Sigmoid colon (tissue), 4 donors: ENCODE measurements at regions not wholly inside any gene's neighbourhood (a gene's known extent, or its start where the extent isn't known, plus 50 kb on each side); places are given as distances from the start of the nearest gene placed in this dataset.

Experiments used
- EP300 ChIP-seq, 4 donors: sonication (generic); formaldehyde crosslinking; IDR thresholded peaks; one replicate each; pipeline ENCODE4 v1.6.1; 2017; ENCODE audit warnings: antibody characterized with exemption in 4 of 4
- POLR2A ChIP-seq, 2 donors: fragments of 450-650 bp; IDR thresholded peaks; one replicate each; pipeline ENCODE4 v1.6.1; 2016; ENCODE audit warnings: antibody characterized with exemption in 2 of 2, mild to moderate bottlenecking in 2 of 2, moderate library complexity in 2 of 2
- TF ChIP-seq, protein P1 (sequence below), 4 experiments: fragments of 450-650 bp in 3 of 4; fragments of 200-600 bp in 1 of 4; IDR thresholded peaks; one replicate each; pipeline ENCODE4 v1.5.1; 2016 to 2019; ENCODE audit warnings: antibody characterized with exemption in 4 of 4, mild to moderate bottlenecking in 3 of 4, moderate library complexity in 2 of 4

DNA sequence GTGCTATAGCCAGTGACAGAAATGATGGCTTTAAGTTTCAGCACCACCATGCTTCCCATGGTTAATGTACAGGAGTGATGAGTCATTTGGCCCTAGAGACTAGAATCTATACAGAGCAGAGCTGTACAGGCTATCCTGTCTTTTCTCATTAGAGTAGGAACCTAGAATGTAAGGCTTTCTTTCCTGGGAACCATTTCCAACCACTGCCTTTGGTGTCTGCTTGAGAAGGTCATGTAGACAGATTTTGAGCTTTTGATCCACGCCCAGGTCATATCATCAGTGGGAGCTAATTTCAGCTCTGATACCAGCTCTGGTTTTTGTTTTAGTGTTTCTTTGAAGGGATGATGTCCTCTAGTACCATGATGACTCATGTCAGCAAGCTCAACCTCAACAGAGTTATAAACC, 543.1 kb downstream of the NTRK3 start:
- TF ChIP-seq, protein P1, sequence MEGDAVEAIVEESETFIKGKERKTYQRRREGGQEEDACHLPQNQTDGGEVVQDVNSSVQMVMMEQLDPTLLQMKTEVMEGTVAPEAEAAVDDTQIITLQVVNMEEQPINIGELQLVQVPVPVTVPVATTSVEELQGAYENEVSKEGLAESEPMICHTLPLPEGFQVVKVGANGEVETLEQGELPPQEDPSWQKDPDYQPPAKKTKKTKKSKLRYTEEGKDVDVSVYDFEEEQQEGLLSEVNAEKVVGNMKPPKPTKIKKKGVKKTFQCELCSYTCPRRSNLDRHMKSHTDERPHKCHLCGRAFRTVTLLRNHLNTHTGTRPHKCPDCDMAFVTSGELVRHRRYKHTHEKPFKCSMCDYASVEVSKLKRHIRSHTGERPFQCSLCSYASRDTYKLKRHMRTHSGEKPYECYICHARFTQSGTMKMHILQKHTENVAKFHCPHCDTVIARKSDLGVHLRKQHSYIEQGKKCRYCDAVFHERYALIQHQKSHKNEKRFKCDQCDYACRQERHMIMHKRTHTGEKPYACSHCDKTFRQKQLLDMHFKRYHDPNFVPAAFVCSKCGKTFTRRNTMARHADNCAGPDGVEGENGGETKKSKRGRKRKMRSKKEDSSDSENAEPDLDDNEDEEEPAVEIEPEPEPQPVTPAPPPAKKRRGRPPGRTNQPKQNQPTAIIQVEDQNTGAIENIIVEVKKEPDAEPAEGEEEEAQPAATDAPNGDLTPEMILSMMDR (IDR thresholded peaks at IDR 0.05) = no peak
- TF ChIP-seq EP300 (IDR thresholded peaks at IDR 0.05) (no peak), POLR2A (IDR thresholded peaks at IDR 0.05) (no peak)
